ENCODE measurements at regions not wholly inside any gene's neighbourhood (a gene's known extent, or its start where the extent isn't known, plus 50 kb on each side); places are given as distances from the start of the nearest gene placed in this dataset.

- TF ChIP-seq CTCF (IDR thresholded peaks at IDR 0.05; ENCODE audit: low read depth, low read length, missing input control) (no peak), REST (IDR thresholded peaks at IDR 0.05) (no peak), MAX (IDR thresholded peaks at IDR 0.05) (no peak), RAD21 (IDR thresholded peaks at IDR 0.05) (no peak), HNF4A (conservative IDR thresholded peaks at IDR 0.05) (no peak), EGR1 (IDR thresholded peaks at IDR 0.05; ENCODE audit: low read depth in 2 of 2) (no peak), YY1 (IDR thresholded peaks at IDR 0.05) (no peak), ATF3 (IDR thresholded peaks at IDR 0.05) (no peak), GABPA (IDR thresholded peaks at IDR 0.05 in 1 of 2, conservative IDR thresholded peaks at IDR 0.05 in 1 of 2) (no peak), ZBTB33 (IDR thresholded peaks at IDR 0.05) (no peak), TAF1 (conservative IDR thresholded peaks at IDR 0.05) (no peak), JUND (IDR thresholded peaks at IDR 0.05) (no peak)
Observed at GRCh38 chr11:130737041-130737830, 179.0 kb downstream of the SNX19 start.
